ENCODE measurements at regions not wholly inside any gene's neighbourhood (a gene's known extent, or its start where the extent isn't known, plus 50 kb on each side); places are given as distances from the start of the nearest gene placed in this dataset.
"Not testable (repeated sequence)": the region's sequence is repeated elsewhere in the genome, so short reads cannot be mapped to it uniquely, and the experiment has no call there.

- not testable (repeated sequence) for TF ChIP-seq HDAC2 (IDR thresholded peaks at IDR 0.05; ENCODE audit: borderline replicate concordance in 1 of 2, low read depth in 2 of 2, low read length in 2 of 2); CTCF (IDR thresholded peaks at IDR 0.05; ENCODE audit: control extremely low read depth in 1 of 3, insufficient read depth in 1 of 3, low read depth in 1 of 3, low read length in 3 of 3); SP1 (IDR thresholded peaks at IDR 0.05; ENCODE audit: low read depth, low read length); TEAD4 (IDR thresholded peaks at IDR 0.05; ENCODE audit: low read depth, low read length); POLR2A (IDR thresholded peaks at IDR 0.05; ENCODE audit: control extremely low read depth in 1 of 2, low read depth in 2 of 2, low read length in 2 of 2); RNF2 (IDR thresholded peaks at IDR 0.05; ENCODE audit: borderline replicate concordance, low read depth, low read length, missing control alignments, poor library complexity, severe bottlenecking); MAX (IDR thresholded peaks at IDR 0.05); SUZ12 (IDR thresholded peaks at IDR 0.05; ENCODE audit: low read length); GTF2F1 (IDR thresholded peaks at IDR 0.05; ENCODE audit: borderline replicate concordance, low read depth, low read length)
Observed at GRCh38 chr1:206326159-206326939, 123.0 kb downstream of the SRGAP2 start.

Measured in H1 (cell line).